Neural cell (in vitro differentiated cells): ENCODE measurements at regions not wholly inside any gene's neighbourhood (a gene's known extent, or its start where the extent isn't known, plus 50 kb on each side); places are given as distances from the start of the nearest gene placed in this dataset.

Experiments
- EP300 ChIP-seq: fragments of 450-650 bp; conservative IDR thresholded peaks from 2 replicates; pipeline ENCODE4 v1.6.1; 2014; ENCODE audit warnings: antibody characterized with exemption, mild to moderate bottlenecking, moderate library complexity; ENCODE audit not compliant: poor library complexity, severe bottlenecking
- EZH2 ChIP-seq: fragments of 200-600, 300-800 bp; shearing (Covaris generic), sonication (generic); IDR thresholded peaks from 2 replicates; pipeline ENCODE4 v1.6.1; 2014; ENCODE audit warnings: antibody characterized with exemption, low read length, borderline replicate concordance, mild to moderate bottlenecking; ENCODE audit not compliant: insufficient read depth, poor library complexity, severe bottlenecking
- MXI1 ChIP-seq: fragments of 450-650 bp; conservative IDR thresholded peaks from 2 replicates; pipeline ENCODE4 v1.6.1; 2014; ENCODE audit warnings: antibody characterized with exemption, mild to moderate bottlenecking; ENCODE audit not compliant: poor library complexity, severe bottlenecking
- POLR2AphosphoS5 ChIP-seq: IDR thresholded peaks from 2 replicates; pipeline ENCODE4 v1.6.1; 2012
- RAD21 ChIP-seq: fragments of 450-650 bp; conservative IDR thresholded peaks from 2 replicates; pipeline ENCODE4 v1.6.1; 2014; ENCODE audit warnings: antibody characterized with exemption, mild to moderate bottlenecking, moderate library complexity
- TF ChIP-seq, protein P1 (sequence below): fragments of 450-650 bp; IDR thresholded peaks from 2 replicates; pipeline ENCODE4 v1.5.1; 2014; ENCODE audit warnings: antibody characterized with exemption, mild to moderate bottlenecking, moderate library complexity; ENCODE audit not compliant: poor library complexity, severe bottlenecking

DNA sequence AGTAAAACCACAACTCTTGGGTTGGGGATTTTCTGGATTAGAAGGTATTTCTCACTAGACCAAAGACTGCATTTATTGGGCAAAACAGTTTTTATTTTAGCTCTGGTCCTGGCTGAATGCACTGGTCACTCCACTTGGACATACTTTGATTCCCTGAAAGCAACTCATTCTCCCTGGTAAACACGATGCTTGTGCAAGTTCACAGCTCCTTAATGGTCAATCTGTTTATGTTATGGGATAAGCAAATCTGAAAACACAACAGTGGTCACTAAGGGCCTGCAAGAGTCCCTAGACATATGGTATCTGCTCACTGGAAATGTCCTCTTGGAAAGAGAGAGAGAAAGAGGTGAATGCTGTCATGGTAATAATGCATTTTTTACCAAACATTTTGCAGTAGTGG, 559.8 kb downstream of the CDH26 start:
- TF ChIP-seq, protein P1, sequence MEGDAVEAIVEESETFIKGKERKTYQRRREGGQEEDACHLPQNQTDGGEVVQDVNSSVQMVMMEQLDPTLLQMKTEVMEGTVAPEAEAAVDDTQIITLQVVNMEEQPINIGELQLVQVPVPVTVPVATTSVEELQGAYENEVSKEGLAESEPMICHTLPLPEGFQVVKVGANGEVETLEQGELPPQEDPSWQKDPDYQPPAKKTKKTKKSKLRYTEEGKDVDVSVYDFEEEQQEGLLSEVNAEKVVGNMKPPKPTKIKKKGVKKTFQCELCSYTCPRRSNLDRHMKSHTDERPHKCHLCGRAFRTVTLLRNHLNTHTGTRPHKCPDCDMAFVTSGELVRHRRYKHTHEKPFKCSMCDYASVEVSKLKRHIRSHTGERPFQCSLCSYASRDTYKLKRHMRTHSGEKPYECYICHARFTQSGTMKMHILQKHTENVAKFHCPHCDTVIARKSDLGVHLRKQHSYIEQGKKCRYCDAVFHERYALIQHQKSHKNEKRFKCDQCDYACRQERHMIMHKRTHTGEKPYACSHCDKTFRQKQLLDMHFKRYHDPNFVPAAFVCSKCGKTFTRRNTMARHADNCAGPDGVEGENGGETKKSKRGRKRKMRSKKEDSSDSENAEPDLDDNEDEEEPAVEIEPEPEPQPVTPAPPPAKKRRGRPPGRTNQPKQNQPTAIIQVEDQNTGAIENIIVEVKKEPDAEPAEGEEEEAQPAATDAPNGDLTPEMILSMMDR: no peak
- TF ChIP-seq POLR2AphosphoS5: no peak
- no peak for TF ChIP-seq EP300
- no peak for TF ChIP-seq MXI1
- no peak for TF ChIP-seq RAD21
- no peak for TF ChIP-seq EZH2
